ENCODE measurements at regions not wholly inside any gene's neighbourhood (a gene's known extent, or its start where the extent isn't known, plus 50 kb on each side); places are given as distances from the start of the nearest gene placed in this dataset.

DNA sequence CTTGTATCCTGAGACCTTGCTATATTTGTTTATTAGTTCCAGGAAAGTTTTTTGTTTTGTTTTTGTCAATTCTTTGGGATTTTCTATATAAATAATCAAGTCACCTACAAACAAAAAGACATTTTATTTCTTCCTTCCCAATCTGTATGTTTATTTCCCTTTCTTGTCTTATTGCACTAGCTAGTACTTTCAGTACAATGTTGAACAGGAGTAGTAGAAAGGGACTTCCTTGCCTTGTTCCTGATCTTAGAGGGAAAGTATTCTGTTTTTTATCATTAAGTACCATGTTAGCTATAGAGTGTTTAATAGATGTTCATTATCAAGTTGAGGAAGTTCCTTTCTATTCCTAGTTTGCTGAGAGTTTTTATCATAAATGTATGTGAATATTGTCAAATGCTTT, 119.5 kb upstream of the TLE4 start:
- TF ChIP-seq EP300 (IDR thresholded peaks at IDR 0.05; ENCODE audit: low read depth) (no peak), POLR2A (IDR thresholded peaks at IDR 0.05) (no peak), POLR2AphosphoS5 (IDR thresholded peaks at IDR 0.05) (no peak)
- TF ChIP-seq, protein P1, sequence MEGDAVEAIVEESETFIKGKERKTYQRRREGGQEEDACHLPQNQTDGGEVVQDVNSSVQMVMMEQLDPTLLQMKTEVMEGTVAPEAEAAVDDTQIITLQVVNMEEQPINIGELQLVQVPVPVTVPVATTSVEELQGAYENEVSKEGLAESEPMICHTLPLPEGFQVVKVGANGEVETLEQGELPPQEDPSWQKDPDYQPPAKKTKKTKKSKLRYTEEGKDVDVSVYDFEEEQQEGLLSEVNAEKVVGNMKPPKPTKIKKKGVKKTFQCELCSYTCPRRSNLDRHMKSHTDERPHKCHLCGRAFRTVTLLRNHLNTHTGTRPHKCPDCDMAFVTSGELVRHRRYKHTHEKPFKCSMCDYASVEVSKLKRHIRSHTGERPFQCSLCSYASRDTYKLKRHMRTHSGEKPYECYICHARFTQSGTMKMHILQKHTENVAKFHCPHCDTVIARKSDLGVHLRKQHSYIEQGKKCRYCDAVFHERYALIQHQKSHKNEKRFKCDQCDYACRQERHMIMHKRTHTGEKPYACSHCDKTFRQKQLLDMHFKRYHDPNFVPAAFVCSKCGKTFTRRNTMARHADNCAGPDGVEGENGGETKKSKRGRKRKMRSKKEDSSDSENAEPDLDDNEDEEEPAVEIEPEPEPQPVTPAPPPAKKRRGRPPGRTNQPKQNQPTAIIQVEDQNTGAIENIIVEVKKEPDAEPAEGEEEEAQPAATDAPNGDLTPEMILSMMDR (IDR thresholded peaks at IDR 0.05) = no peak

All from transverse colon (tissue), 4 donors.